GM12874 (cell line): ENCODE measurements at regions not wholly inside any gene's neighbourhood (a gene's known extent, or its start where the extent isn't known, plus 50 kb on each side); places are given as distances from the start of the nearest gene placed in this dataset.

Experiments
- CTCF ChIP-seq: IDR thresholded peaks from 2 replicates; pipeline ENCODE4 v1.5.1; 2011; ENCODE audit warnings: low read depth, mild to moderate bottlenecking, control low read depth, low read length, moderate library complexity; ENCODE audit not compliant: insufficient read depth

GRCh38 chr2:19769513-19769912, 132.3 kb downstream of the TTC32 start:
- TF ChIP-seq CTCF, result no peak

- no peak for TF ChIP-seq CTCF
Measured at GRCh38 chr2:19767899-19768298, 133.9 kb downstream of the TTC32 start.

GRCh38 chr2:19764998-19765397, 136.8 kb downstream of the TTC32 start:
- TF ChIP-seq CTCF, result no peak

- TF ChIP-seq CTCF, result no peak
Measured at GRCh38 chr2:19763731-19764130, 138.1 kb downstream of the TTC32 start.

GRCh38 chr2:19762959-19763605, 138.7 kb downstream of the TTC32 start:
- TF ChIP-seq CTCF, result no peak

- TF ChIP-seq CTCF, result no peak
Measured at GRCh38 chr2:19762142-19762541, 139.6 kb downstream of the TTC32 start.

- no peak for TF ChIP-seq CTCF
Measured at GRCh38 chr2:19759880-19760279, 141.9 kb downstream of the TTC32 start.

- TF ChIP-seq CTCF, result no peak
Measured at GRCh38 chr2:19758658-19759057, 143.1 kb downstream of the TTC32 start.
